Nephron (organoid): ENCODE measurements at regions not wholly inside any gene's neighbourhood (a gene's known extent, or its start where the extent isn't known, plus 50 kb on each side); places are given as distances from the start of the nearest gene placed in this dataset.
"Not testable (repeated sequence)": the region's sequence is repeated elsewhere in the genome, so short reads cannot be mapped to it uniquely, and the experiment has no call there.

Experiments used
- H3K27ac Mint-ChIP-seq, 3 experiments: 2 replicates each; pipeline ENCODE4 v1.8.0; 2020; ENCODE audit warnings: mixed read lengths in 3 of 3, mild to moderate bottlenecking in 2 of 3, moderate library complexity in 1 of 3
- H3K27me3 Mint-ChIP-seq: 2 replicates; pipeline ENCODE4 v1.8.0; 2021; ENCODE audit warnings: low read depth, mild to moderate bottlenecking, moderate library complexity, mixed read lengths
- H3K36me3 Mint-ChIP-seq: 2 replicates; pipeline ENCODE4 v1.8.0; 2020; ENCODE audit warnings: low read depth, mixed read lengths
- H3K4me1 Mint-ChIP-seq: 2 replicates; pipeline ENCODE4 v1.8.0; 2020; ENCODE audit warnings: mixed read lengths
- H3K4me3 Mint-ChIP-seq, 3 experiments: 2 replicates each; pipeline ENCODE4 v1.8.0; 2020; ENCODE audit warnings: mild to moderate bottlenecking in 3 of 3, mixed read lengths in 3 of 3, moderate library complexity in 2 of 3
- H3K9me3 Mint-ChIP-seq: 2 replicates; pipeline ENCODE4 v1.8.0; 2020; ENCODE audit warnings: mixed read lengths
- TF ChIP-seq, protein P1 (sequence below), 3 experiments: fragments of 200-600 bp; sonication (generic); IDR thresholded peaks; one replicate each; pipeline ENCODE4 v1.5.0; 2021; ENCODE audit warnings: antibody characterized with exemption in 3 of 3; ENCODE audit not compliant: unreplicated experiment in 3 of 3

DNA sequence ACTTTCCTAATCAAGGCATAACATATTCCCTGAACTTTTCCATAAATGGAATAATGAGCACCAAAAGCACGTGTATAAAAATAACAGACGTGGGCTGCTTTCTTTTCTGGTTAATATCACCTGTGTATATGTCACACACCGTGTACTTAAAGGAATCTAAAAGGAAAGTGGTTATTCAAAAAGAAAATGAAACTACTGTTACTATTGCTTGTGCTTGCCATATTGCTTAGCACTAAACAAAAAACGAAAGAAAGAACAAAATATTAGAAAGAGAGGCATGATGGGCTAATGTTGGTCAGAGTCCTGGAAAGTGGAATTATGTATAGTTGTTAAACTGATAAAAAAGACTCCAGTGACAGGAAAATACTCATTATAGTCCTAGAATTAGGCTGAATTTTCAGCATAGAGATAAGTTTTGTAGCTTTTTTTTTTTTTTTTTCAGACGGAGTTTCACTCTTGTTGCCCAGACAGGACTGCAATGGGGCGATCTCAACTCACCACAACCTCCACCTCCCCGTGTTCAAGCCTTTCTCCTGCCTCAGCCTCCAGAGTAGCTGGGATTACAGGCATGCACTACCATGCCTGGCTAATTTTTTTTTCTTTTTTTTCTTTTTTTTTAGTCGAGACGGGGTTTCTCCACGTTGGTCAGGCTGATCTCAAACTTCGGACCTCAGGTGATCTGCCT is 123.2 kb downstream of the PABPC4L start:
- Mint-ChIP-seq H3K27me3 (no peaks in the 10 kb centered on the region), H3K36me3 (no peaks in the 10 kb centered on the region), H3K27ac (no peak overlapping the region), H3K4me3 (no peak overlapping the region), H3K4me1 (no peaks in the 10 kb centered on the region), H3K9me3 (peaks cover 2% of the 10 kb centered on the region)
- TF ChIP-seq, protein P1, sequence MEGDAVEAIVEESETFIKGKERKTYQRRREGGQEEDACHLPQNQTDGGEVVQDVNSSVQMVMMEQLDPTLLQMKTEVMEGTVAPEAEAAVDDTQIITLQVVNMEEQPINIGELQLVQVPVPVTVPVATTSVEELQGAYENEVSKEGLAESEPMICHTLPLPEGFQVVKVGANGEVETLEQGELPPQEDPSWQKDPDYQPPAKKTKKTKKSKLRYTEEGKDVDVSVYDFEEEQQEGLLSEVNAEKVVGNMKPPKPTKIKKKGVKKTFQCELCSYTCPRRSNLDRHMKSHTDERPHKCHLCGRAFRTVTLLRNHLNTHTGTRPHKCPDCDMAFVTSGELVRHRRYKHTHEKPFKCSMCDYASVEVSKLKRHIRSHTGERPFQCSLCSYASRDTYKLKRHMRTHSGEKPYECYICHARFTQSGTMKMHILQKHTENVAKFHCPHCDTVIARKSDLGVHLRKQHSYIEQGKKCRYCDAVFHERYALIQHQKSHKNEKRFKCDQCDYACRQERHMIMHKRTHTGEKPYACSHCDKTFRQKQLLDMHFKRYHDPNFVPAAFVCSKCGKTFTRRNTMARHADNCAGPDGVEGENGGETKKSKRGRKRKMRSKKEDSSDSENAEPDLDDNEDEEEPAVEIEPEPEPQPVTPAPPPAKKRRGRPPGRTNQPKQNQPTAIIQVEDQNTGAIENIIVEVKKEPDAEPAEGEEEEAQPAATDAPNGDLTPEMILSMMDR (IDR thresholded peaks at IDR 0.05; ENCODE audit: unreplicated experiment in 3 of 3), result no peak

DNA sequence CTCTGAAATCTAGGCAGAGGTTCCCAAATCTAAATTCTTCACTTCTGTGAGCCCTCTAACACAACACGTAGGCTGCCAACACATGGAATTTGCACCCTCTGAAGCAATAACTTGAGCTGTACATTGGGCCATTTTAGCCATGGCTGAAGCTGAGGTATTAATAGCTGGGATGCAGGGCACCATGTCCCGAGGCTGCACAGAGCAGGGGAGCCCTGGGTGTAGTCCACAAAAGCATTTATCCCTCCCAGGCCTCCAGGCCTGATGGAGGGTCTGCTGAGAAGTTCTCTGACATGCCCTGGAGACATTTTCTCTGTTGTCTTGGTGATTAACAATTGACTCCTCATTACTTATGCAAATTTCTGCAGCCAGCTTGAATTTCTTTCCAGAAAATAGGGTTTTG is 127.9 kb downstream of the PABPC4L start:
- Mint-ChIP-seq H3K9me3 (peaks cover 2% of the 10 kb centered on the region), H3K4me3 (no peak overlapping the region), H3K4me1 (no peaks in the 10 kb centered on the region), H3K27me3 (no peaks in the 10 kb centered on the region), H3K36me3 (no peaks in the 10 kb centered on the region), H3K27ac (no peak overlapping the region)
- TF ChIP-seq, protein P1 (IDR thresholded peaks at IDR 0.05; ENCODE audit: unreplicated experiment in 3 of 3), result no peak

DNA sequence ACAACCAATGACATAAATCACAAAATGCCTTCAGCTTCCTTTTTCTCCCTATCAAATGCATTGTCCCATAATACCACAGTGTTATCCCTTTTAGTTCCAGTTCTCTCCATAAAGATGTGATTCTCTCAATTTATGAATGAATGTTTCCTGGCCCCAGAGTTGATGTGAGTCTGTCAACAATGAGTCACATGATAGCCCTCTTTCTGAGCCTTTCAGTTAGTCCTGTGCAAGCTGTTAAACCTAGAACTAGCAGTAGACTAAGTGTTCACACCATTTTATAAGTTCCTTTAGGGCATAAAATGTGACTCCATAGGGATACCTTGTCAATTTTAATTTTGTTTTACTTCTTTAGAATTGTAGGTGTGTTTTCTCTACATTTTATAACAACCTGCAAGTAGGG is 129.5 kb downstream of the PABPC4L start:
- Mint-ChIP-seq H3K27me3 (no peaks in the 10 kb centered on the region), H3K4me3 (no peak overlapping the region), H3K9me3 (peaks cover 2% of the 10 kb centered on the region), H3K4me1 (no peaks in the 10 kb centered on the region), H3K27ac (no peak overlapping the region), H3K36me3 (no peaks in the 10 kb centered on the region)
- TF ChIP-seq, protein P1 (IDR thresholded peaks at IDR 0.05; ENCODE audit: unreplicated experiment in 3 of 3), result no peak

DNA sequence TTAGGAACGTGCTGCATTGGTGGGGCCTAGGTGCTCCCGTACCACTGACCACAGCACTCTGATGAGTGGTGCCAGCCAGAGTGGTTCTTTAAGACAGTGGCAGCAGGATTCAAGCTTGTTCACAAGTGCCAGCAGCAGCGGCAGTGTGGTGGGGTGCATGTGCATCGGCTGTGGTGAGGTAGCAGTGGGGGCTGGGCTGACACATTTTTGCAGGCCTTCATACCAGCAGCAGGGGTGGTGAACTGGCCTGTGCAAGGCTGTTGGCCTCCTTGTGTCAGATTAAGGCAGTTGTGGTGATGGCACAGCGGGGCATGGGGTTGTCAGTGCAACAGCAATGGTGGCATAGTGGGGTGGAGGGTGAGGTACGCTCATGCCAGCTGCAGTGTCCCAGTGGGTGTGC is 131.4 kb downstream of the PABPC4L start:
- no peaks in the 10 kb centered on the region for H3K27me3 Mint-ChIP-seq
- H3K4me1 Mint-ChIP-seq, result no peaks in the 10 kb centered on the region
- H3K27ac Mint-ChIP-seq, result no peak overlapping the region
- TF ChIP-seq, protein P1 (IDR thresholded peaks at IDR 0.05; ENCODE audit: unreplicated experiment in 3 of 3), result no peak
- H3K9me3 Mint-ChIP-seq, result peaks cover 2% of the 10 kb centered on the region
- no peaks in the 10 kb centered on the region for H3K36me3 Mint-ChIP-seq
- no peak overlapping the region for H3K4me3 Mint-ChIP-seq

DNA sequence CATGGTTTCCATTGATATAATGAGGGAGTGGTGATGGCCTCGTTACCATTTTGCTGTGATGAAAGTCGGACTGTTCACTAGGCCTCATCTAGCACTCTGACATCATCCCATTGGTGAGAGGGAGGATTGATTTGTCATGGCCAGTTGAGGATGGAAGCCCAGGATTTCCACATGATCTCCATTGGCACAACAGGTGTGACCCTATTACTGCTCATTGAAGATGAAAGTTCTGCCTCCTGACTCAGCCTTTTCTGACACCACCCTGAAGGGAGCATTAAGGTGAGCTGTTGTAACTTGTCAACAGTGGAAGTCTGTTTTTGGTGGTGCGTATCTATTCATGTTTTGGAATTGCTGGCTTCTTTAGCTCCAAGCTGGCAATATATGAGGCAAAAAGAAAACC is 144.2 kb downstream of the PABPC4L start:
- no peaks in the 10 kb centered on the region for H3K4me1 Mint-ChIP-seq
- TF ChIP-seq, protein P1 (IDR thresholded peaks at IDR 0.05; ENCODE audit: unreplicated experiment in 3 of 3), result no peak
- H3K27me3 Mint-ChIP-seq, result no peaks in the 10 kb centered on the region
- no peaks in the 10 kb centered on the region for H3K9me3 Mint-ChIP-seq
- H3K4me3 Mint-ChIP-seq, result no peak overlapping the region
- no peaks in the 10 kb centered on the region for H3K36me3 Mint-ChIP-seq
- H3K27ac Mint-ChIP-seq, result no peak overlapping the region

DNA sequence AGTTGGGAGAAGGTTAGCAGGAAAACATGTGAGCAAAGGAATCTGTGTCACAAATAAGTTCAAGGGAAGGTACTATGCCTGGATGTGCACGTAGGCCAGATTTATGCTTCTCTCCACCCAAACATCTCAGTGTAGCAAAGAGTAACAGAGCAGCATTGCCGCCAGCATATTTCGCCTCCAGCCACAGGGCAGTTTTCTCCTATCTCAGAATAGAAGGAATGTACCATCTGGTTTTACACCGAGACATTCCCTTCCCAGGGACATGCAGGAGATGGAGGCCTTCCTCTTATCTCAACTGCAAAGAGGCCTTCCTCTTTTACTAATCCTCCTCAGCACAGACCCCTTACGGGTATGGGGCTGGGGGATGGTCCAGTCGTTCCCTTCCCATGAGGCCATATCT is 155.4 kb downstream of the PABPC4L start:
- not testable (repeated sequence) for H3K27me3 Mint-ChIP-seq, H3K9me3 Mint-ChIP-seq, H3K4me3 Mint-ChIP-seq

More for the DNA sequence above, 155.4 kb downstream of the PABPC4L start:
- not testable (repeated sequence) for H3K36me3 Mint-ChIP-seq, H3K27ac Mint-ChIP-seq, H3K4me1 Mint-ChIP-seq
